SKM-1 treated with dmso at 0.1 percent for 144 hours (cell line): ENCODE measurements at regions not wholly inside any gene's neighbourhood (a gene's known extent, or its start where the extent isn't known, plus 50 kb on each side); places are given as distances from the start of the nearest gene placed in this dataset.

ENCODE experiments used
- DNase-seq: peaks from one replicate; lab custom pipeline; 2025; ENCODE audit not compliant: unreplicated experiment; lab: John Stamatoyannopoulos, UW

DNA sequence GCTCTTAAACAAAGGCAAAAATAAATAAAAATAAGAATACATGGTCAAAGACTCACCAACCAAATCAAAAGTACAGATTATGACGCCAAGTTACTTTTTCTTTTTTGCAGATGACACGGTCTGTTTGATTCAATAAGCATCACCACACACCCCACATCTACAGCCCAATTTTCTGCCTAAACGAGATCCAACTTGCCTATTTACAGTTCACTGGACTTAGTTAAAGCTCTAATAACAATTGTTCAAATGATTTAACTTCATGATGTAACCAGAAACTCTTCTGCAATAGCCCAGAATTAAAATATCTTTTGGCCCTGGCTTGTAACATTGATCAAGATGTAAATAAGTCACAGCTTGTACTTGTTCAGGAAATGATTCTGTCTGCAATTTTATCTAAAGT, 590.3 kb upstream of the C9orf72 start:
- no peak for DNase-seq

DNA sequence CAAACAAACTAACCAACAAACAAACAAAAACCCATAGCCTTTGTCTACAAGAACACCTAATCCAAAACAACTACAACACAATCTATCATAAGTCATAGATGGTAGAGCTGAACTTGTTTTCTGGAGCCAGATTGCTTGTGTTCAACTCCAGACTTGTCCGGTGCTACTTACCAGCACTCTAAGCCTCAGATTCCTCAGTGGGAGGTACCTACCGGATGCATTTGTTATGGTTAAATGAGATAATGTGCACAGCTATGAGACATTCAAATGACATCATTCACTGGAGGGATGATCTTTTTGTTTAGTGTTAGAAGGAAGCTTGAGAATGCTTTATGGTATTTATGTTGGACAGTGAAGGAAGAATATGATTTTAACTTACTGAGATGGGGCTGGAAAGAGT, 592.9 kb upstream of the C9orf72 start:
- no peak for DNase-seq

DNA sequence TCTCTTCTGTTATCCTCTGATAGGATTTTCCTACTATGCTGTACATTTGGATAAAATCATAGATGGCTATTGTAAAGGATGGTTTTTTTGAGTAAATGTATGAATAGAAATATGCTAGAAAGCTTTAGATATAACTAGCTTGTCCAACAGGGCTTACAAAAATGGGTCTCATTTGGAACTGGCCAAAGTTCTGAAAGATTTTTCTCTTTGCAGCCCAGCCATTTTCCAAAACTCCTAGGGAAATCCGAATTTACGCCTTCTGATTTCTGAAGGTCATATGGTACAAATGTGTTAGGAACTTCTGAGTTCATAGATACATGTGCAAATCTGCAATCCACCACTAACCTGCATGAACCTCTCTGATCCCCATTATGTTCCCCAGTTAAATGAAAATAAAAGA, 603.9 kb upstream of the C9orf72 start:
- no peak for DNase-seq

DNA sequence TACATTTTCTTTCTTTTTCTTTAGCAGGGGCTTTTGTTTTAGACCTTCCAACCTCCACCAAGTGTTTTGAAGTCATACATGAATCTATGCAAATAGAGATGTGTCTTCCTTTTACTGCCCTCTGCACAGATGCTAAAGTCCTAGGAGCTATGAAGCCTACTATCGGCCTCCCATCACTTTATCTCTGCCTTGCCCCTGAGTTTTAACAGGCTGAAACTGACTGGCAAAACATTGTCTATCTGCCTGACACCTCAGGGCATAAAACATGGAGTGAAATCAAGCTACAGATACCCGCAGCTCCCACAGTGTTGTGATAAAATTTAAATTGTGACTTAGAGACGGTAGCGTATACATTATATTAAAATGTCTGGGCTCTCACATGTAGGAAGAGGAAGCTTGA, 604.6 kb upstream of the C9orf72 start:
- DNase-seq, result no peak

DNA sequence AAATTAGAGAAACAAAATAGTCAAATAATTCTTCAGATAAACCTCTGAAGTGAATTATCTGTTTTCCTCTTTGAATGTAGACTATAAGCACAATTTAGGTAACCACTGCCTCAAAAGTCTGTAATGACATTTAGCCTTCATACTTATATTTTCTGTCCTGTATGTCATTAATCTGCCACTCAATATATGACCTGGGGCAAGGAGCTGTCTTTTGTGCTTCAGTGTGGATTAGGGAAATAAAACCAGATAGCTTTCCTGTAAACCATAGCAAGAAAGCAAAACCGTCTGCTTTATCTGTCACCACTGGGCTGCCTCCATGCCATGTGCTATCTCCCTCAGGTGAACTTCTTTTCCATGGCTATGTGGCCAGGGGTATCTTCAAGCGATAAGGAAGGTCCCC, 606.6 kb upstream of the C9orf72 start:
- no peak for DNase-seq

DNA sequence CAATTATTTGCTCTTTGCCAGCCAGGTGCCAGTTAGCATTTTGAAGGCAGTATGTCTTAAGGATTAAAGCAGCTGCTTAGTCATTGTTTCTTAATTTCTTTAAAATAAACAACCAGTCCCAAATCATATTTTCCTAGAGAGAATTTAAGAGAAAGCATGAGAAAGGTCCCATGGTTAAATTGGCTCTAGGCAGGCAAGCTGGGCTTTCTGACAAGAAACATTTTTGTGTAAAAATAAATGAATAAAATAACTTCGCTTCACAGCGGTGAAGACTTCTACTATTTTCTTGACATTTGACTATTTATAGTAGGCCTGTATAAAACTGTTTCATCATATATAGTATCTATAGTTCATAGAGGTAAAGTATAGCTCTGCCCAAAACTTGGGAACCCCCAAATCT, 617.7 kb upstream of the C9orf72 start:
- no peak for DNase-seq

DNA sequence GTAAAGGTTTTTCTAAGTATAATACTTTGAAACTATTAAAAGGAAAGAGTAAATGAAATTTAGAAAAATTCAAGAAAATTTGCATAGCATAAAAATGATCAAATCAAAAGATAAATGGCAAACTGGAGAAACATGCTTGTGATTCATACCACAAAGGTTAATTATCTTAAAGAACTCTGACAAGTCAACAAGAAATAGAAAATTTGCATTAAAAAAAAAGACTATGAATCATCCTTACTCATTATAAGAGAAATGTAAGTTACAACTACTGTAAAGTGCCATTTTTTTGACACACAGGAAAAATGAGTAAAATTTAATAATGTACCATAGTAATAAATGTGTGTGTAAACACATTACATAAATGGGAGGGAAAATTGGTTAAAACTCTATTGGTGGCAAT, 624.4 kb upstream of the C9orf72 start:
- DNase-seq, result no peak

DNA sequence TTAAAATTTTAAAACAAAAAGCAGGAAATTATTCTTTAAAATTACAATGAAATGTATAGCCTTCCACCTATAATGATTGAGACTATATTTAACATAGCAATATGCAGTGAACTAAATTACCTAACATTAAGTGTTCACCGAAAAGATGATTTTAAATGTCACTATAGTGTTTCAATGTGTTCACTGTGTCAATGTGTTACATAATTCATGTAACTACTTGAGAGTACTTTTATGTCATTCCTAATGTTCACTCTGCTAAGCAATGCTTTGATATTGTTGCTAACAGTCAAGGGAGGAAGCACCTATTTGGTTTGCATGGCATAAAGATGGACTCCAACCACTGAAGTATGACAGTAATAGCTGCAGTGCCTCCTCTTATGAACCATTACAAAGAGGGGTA, 629.8 kb upstream of the C9orf72 start:
- no peak for DNase-seq

DNA sequence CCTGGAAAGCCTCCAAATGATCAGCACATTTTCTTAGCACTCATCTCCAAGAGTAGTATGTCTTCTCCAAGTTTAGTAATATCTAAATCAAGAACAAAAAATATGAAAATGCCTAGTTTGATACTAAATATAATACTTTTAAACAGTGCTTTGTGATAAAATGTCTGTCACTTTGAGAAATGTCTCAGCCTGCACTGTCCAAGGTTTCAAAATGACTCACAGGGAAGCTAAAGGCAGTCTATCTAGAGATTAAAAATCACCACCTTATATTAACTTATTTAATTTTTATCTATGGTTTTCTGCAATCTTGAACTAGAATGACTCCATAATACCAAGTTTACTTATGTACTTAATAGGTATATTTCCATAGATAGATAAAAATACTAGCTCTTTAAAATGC, 633.0 kb upstream of the C9orf72 start:
- DNase-seq, result no peak

DNA sequence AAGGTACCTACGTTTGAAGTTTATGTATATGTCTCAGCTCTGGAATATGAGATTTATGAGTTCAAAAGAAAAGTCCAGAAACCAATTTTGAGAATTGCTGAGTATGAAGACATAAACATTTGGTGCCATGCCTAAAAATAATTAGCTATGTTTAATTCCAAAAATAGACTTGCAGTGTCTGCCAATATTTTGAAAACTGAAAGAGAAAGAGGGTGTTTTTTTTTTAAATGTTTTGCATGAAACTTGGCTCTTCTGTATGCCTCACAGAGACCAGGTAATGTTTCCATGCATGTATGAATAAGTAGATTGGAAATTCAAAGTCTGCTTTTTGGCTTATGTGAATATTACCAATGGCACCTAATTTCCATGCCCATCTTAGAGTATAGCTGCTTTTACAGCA, 634.4 kb upstream of the C9orf72 start:
- no peak for DNase-seq

DNA sequence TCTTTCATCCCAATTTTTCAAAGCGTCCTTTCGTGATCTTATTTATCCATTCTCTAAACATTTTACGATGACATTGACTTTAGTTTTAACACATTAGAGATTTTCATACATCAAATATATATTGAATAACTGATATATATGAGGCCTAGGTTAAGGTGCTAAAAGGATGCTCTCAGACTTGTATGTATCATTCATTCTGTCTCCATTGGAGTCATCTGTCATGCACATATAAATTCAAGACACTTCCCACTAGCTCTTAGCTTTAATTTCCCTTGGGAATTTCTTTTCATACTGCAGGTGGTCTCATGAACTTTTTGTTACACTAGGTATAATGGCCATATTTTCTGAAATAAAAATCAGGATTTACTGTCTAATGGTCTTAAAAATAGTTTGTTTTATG, 635.8 kb upstream of the C9orf72 start:
- DNase-seq, result no peak

DNA sequence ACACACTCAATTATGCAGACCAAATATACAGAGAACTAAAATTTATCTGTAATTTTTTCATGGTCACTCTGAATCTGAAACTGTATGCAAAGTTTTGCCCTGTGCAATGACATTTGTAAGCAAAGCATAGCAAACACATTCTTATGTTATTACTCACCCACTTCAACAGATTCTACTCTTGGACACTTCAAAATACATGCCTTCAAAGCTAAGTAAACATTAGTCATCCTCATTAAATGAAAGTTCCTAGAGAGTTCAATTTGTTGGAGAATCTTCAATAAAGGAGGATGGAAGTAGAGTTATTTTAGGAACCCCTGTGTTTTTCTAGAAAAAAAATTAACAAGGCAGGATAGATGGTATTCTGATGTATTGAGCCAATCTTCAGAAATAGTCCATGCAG, 639.7 kb upstream of the C9orf72 start:
- DNase-seq, result no peak

DNA sequence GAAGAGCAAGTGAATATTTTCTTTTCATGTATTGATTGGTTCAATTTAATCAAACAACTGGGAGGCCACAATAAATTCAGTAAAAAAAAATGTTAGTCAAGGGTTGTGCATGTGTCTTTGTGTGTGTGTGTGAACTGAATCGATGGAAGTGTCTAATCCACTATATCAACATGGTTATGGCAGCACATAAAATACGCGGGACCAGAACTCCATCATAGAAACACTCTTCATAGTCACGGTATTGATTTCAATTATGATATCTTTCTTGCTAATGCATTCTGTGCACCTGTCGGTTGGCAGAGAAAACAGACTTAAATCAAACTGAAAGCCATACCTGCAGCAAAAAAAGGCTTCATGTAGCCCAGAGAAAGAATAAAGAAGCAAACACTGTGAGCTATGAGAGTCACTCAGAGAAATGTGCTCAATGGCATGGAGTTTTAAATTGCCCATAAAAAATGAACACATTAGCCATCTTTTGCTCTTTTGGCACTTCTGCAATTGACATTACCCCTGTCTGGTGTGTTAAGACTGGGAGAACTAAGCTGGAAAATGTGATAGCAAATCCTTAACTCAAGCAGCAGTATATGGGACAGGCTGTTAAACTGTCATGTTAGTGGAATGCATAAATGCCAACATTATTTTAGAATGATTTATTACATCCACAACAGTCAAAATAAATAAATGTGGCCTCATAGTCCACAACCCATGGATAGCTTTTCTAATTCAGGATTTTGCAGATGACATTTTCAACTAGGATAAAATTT, 642.4 kb upstream of the C9orf72 start:
- DNase-seq, result no peak

DNA sequence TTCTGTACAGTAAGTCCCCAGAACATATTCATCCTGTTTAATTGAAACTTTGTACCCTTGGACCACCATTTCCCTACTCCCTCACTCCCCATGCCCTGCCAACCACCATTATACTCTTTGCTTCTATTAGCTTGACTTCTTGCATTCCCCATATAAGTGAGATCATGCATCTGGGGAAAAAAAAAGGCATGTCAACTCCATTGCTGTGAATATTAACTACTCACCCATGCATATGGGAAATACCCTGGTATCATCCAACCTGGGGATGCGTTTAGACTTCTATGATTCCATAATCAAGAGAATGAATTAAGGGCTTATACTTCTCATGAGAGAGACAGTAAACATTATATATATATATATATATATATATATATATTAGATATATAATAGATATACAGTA, 659.4 kb upstream of the C9orf72 start:
- no peak for DNase-seq

DNA sequence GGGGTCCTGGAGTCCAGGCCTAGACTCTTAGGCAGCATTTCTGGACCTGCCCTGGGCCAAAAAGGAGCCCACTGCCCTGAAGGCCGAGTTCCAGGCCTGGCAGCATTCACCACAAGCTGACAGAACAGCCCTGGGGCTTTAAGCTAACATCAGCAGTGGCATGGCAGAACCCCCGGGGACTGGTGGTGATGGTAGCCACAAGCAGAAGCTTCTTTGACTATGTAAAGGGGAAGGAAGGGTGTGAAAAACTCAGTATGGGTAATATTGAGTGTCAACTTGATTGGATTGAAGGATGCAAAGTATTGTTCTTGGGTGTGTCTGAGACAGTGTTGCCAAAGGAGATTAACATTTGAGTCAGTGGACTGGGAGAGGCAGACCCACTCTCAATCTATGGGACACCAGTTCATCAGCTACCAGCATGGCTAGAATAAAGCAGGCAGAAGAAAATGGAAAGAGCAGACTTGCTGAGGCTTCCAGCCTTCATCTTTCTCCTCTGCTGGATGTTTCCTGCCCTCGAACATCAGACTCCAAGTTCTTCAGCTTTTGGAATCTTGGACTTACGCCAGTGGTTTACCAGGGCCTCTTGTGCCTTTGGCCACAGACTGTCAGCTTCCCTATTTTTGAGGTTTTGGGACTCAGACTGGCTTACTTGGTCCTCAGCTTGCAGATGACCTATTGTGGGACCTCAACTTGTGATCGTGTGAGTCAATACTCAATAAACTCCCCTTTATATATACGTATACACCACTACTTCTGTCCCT, 661.0 kb upstream of the C9orf72 start:
- peak; percentile 62 for DNase-seq

DNA sequence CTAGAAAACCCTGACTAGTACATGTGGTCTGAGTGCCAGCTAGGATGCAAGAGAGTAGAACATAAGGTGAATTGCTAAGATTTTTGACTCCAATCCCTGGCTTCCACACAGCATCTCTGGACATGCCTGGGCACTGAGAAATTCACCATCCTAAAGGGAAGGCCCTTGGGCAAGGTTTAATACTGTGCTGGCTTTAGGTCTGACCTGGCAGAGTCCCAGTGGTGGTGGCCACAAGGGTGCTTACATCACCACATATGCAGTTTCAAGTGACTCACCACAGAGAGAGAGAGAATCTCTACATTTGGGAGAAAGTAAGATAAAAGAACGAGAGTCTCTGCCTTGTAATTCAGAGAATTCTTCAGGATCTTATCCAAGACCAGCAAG, 661.6 kb upstream of the C9orf72 start:
- DNase-seq, result peak; percentile 49

DNA sequence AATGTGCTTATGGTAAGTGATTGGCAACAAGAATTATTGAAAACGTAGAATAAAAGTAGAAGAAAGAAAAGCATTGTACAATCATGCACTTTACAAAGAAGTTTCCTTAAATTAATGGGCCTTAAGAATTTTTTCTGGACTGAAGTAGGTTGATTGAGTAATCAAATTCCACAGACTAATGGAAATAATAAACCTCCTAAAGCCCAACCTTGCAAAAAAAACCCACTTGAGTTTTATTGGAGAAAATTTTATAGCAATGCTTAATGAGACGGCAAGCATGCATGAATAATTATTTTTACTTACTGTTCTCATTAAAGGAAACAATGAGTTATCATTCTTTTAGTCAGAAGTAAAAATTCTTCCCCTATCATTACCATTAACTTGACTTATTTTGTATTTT, 676.1 kb upstream of the C9orf72 start:
- no peak for DNase-seq

DNA sequence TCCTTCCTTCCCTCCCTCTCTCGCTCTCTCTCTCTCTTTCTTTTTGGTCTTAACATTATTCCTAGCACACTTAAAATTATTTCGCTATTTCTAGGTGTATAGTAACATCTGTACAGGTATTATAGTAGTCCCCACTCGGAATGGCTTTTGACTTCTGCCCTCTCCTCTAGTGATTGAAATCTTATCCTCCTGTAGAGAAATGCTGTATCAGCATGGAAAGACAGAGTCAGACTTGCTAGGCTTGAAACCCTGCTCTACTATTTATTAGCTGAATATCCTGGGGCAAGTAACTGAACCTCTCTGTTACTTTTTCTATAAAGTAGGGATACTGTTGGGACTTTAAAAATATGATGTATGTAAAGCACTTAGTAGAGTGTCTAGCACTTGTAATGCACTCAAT, 681.9 kb upstream of the C9orf72 start:
- no peak for DNase-seq

DNA sequence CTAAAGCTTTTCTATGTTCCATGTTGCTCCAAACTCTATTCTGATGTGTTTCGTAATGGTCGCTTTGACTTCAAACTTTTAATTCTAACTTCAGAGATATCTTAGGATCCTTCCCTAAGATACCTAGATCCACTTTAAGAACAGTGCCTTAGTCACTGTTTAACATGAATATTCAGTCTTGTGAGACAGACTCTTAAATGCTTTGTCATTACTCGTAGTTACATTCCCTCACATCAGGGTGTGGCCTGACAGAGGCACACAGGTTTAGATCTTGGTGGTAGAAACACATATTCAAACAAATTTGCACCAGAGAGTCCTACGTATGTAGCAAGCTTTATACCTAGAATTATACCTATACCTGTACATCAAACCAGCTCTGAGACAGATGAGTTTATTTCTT, 687.0 kb upstream of the C9orf72 start:
- no peak for DNase-seq

DNA sequence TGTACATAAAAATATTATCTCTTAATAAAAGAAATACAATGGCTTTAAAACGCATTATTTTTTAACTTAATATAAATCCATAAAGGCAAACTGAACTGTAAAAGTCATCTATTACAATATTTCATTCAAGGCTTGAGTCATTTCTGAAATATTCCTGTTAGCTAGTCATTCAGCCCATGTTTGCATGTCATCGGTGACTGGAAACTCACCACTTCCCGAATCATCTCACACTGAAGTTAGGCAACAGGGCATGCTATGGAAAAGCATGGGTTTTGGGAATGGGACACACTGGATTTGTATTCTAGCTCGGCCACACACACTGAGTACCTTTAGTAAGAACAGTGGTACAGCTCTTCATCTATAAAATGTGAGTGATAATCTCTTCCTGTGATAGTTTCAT, 691.1 kb upstream of the C9orf72 start:
- no peak for DNase-seq

DNA sequence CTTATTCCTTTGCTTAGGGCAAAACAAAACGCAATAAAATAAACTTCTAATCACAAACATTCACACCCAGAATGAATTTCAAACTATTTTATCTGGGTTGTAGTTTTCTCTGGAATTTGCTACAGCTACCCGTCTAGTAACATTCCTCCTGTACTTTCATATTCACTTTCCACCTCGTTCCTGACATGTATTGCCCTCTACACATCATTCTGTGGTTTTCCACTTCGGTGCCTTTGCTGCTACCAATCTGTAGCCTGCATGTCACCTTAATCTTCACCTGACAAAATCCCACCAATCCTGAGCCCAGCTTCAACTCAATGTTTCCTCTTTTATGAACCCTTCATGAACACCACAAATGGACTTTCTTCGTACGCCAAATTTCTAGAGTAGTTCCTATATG, 694.1 kb upstream of the C9orf72 start:
- no peak for DNase-seq

DNA sequence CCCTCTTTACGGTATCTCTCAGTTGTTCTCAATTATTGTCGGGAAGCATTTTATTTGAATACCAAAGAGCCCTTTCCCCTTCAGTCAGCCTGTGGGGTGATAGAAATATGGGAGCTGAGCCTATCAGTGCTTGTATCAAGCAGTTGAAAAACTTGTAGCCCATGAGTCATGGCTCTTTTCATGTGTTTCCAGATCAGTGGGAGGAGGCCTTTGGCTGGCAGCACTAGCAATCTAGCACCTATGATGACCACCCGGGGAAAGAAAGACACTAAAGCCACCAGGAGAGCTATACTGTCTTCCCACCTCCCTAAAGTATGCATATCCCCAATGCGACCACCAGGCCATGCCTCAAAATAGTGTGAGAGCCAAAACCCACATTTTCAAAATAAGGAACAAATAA, 696.9 kb upstream of the C9orf72 start:
- DNase-seq, result no peak

DNA sequence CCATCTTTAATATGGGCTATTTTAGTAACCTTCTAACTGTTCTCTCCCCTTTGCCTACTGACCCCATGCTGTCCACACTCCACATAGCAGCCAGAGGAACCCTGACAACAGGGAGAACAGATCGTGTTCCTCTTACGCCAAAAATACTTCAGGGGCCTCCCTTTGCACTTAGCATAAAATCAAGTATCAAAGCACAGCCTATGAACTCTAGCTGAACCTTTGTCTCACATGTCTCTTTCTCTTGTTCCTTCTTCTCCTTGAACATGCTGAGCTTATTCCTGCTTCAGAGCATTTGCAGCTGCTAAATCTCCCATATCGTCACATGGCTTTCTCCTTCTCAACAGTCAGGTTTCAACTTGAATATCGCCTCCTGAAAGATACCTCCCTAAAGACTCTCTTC, 698.8 kb upstream of the C9orf72 start:
- no peak for DNase-seq
